Umbilical cord (tissue), 1 donor: ENCODE measurements at regions not wholly inside any gene's neighbourhood (a gene's known extent, or its start where the extent isn't known, plus 50 kb on each side); places are given as distances from the start of the nearest gene placed in this dataset.
"Not testable (repeated sequence)": the region's sequence is repeated elsewhere in the genome, so short reads cannot be mapped to it uniquely, and the experiment has no call there.

Source experiments
- DNase-seq: peaks from one replicate; pipeline ENCODE4 v3.0.0-alpha.2; 2015; ENCODE audit warnings: low spot score

- DNase-seq = peak; percentile 22
Observed at GRCh38 chr21:28427394-28428022, 565.2 kb downstream of the LTN1 start.

- DNase-seq = no peak
Observed at GRCh38 chr21:28426545-28426944, 566.1 kb downstream of the LTN1 start.

- DNase-seq = no peak
Observed at GRCh38 chr21:28423521-28424190, 569.0 kb downstream of the LTN1 start.

- DNase-seq = no peak
Observed at GRCh38 chr21:28421716-28422524, 570.8 kb downstream of the LTN1 start.

- DNase-seq = no peak
Observed at GRCh38 chr21:28419811-28420210, 572.9 kb downstream of the LTN1 start.

GRCh38 chr21:28418726-28419514 is 573.8 kb downstream of the LTN1 start:
- DNase-seq = peak; percentile 93

- no peak for DNase-seq
Observed at GRCh38 chr21:28410256-28410655, 582.4 kb downstream of the LTN1 start.

GRCh38 chr21:28402616-28402989 is 590.1 kb downstream of the LTN1 start:
- no peak for DNase-seq

GRCh38 chr21:28397040-28397439 is 595.6 kb downstream of the LTN1 start:
- DNase-seq = no peak

- no peak for DNase-seq
Observed at GRCh38 chr21:28396421-28396820, 596.3 kb downstream of the LTN1 start.

GRCh38 chr21:28393279-28393678 is 599.4 kb downstream of the LTN1 start:
- DNase-seq = peak; percentile 63

GRCh38 chr21:28391938-28392849 is 600.5 kb downstream of the LTN1 start:
- no peak for DNase-seq

GRCh38 chr21:28387220-28387619 is 605.5 kb downstream of the LTN1 start:
- no peak for DNase-seq

GRCh38 chr21:28385845-28386244 is 606.8 kb downstream of the LTN1 start:
- no peak for DNase-seq

GRCh38 chr21:28381000-28381745 is 611.5 kb downstream of the LTN1 start:
- not testable (repeated sequence) for DNase-seq

GRCh38 chr21:28380241-28380640 is 612.4 kb downstream of the LTN1 start:
- no peak for DNase-seq

GRCh38 chr21:28378026-28378425 is 614.7 kb downstream of the LTN1 start:
- DNase-seq = no peak

- no peak for DNase-seq
Observed at GRCh38 chr21:28375708-28376385, 616.8 kb downstream of the LTN1 start.

GRCh38 chr21:28374881-28375280 is 617.8 kb downstream of the LTN1 start:
- DNase-seq = no peak

GRCh38 chr21:28371713-28372112 is 621.0 kb downstream of the LTN1 start:
- no peak for DNase-seq
